ENCODE measurements at regions not wholly inside any gene's neighbourhood (a gene's known extent, or its start where the extent isn't known, plus 50 kb on each side); places are given as distances from the start of the nearest gene placed in this dataset.

DNA sequence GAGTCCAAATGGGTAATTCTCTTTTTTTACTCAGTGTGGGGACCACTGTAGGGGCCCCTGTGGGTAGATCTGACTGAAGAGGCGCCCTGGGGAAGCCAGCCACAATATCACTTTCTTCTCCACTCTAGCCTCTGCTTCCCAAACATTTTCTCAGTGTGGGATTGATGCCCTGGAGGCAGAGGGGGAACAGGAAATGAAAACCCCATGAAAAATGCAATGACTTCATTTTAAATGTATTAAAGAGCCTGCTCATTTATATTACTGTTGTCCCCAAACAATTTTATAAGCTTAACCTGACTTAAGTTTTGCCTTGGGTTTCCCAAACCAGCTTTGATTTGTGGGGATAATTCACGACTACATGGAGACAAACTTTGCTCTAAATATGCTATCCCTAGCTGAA is 181.9 kb downstream of the C1orf94 start:
- TF ChIP-seq CTCF (IDR thresholded peaks at IDR 0.05): no peak
- Histone ChIP-seq H3K9me3 (no peaks in the 10 kb centered on the region), H3K4me3 (no peak overlapping the region), H3K27ac (no peak overlapping the region), H3K4me1 (no peaks in the 10 kb centered on the region), H3K27me3 (no peaks in the 10 kb centered on the region), H3K9ac (ENCODE audit: low read depth in 2 of 2, low read length in 2 of 2) (no peak overlapping the region), H3K36me3 (no peaks in the 10 kb centered on the region)
- intact Hi-C loops (cut with DNase I): no loop called here
- DNase-seq: no peak

DNA sequence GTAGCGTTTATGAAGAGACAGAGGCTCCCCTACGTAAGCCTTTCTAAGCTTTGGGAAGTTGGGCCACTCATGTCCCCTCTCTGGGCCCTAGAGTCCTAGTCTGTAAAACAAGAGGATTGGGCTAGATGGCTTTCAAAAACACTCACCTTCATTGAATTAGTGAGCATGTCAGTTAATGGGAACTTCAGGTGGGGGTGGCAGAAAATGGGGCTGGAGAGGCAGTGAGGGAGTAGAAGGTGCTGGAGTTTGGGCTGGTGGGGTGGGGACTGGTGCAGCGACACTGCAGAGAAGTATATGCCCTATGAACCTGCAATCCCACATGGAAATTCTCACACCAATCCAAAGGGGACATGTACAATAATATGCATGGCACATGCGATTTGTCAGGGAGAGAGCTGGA is 182.7 kb downstream of the C1orf94 start:
- Histone ChIP-seq H3K4me1 (no peaks in the 10 kb centered on the region), H3K27me3 (no peaks in the 10 kb centered on the region), H3K9ac (ENCODE audit: low read depth in 2 of 2, low read length in 2 of 2) (no peak overlapping the region), H3K27ac (no peak overlapping the region), H3K9me3 (no peaks in the 10 kb centered on the region), H3K36me3 (no peaks in the 10 kb centered on the region), H3K4me3 (no peak overlapping the region)
- DNase-seq: no peak
- intact Hi-C loops (cut with DNase I): no loop called here
- no peak for TF ChIP-seq CTCF (IDR thresholded peaks at IDR 0.05)

GRCh38 chr1:34360574-34360973 is 183.9 kb downstream of the C1orf94 start:
- no peaks in the 10 kb centered on the region for H3K27me3 ChIP-seq
- H3K36me3 ChIP-seq: no peaks in the 10 kb centered on the region
- no peaks in the 10 kb centered on the region for H3K4me1 ChIP-seq
- H3K9me3 ChIP-seq: no peaks in the 10 kb centered on the region
- no peak overlapping the region for H3K9ac ChIP-seq (ENCODE audit: low read depth in 2 of 2, low read length in 2 of 2)
- no peak for TF ChIP-seq CTCF (IDR thresholded peaks at IDR 0.05)
- DNase-seq: no peak
- no peak overlapping the region for H3K27ac ChIP-seq
- no peak overlapping the region for H3K4me3 ChIP-seq
- intact Hi-C loops (cut with DNase I): no loop called here

GRCh38 chr1:34361121-34361520 is 184.4 kb downstream of the C1orf94 start:
- no peaks in the 10 kb centered on the region for H3K9me3 ChIP-seq
- no peak overlapping the region for H3K4me3 ChIP-seq
- no peaks in the 10 kb centered on the region for H3K27me3 ChIP-seq
- DNase-seq: no peak
- no peak overlapping the region for H3K27ac ChIP-seq
- no peak overlapping the region for H3K9ac ChIP-seq (ENCODE audit: low read depth in 2 of 2, low read length in 2 of 2)
- no peak for TF ChIP-seq CTCF (IDR thresholded peaks at IDR 0.05)
- H3K36me3 ChIP-seq: no peaks in the 10 kb centered on the region
- intact Hi-C loops (cut with DNase I): no loop called here
- H3K4me1 ChIP-seq: no peaks in the 10 kb centered on the region

GRCh38 chr1:34361781-34362357 is 185.2 kb downstream of the C1orf94 start:
- intact Hi-C loops (cut with DNase I): no loop called here
- TF ChIP-seq CTCF (IDR thresholded peaks at IDR 0.05): no peak
- H3K9ac ChIP-seq (ENCODE audit: low read depth in 2 of 2, low read length in 2 of 2): no peak overlapping the region
- H3K27me3 ChIP-seq: no peaks in the 10 kb centered on the region
- no peaks in the 10 kb centered on the region for H3K36me3 ChIP-seq
- no peak overlapping the region for H3K4me3 ChIP-seq
- no peak for DNase-seq
- H3K4me1 ChIP-seq: no peaks in the 10 kb centered on the region
- no peak overlapping the region for H3K27ac ChIP-seq
- H3K9me3 ChIP-seq: no peaks in the 10 kb centered on the region
